Tibial artery (tissue), 4 donors: ENCODE measurements at regions not wholly inside any gene's neighbourhood (a gene's known extent, or its start where the extent isn't known, plus 50 kb on each side); places are given as distances from the start of the nearest gene placed in this dataset.

Source experiments
- DNase-seq, 2 donors: peaks; one replicate each; pipeline ENCODE4 v3.0.0-alpha.2; 2019
- H3K27ac ChIP-seq, 2 donors: fragments of 200-600 bp; sonication (generic) in 1 of 2; 1 replicate in 1 of 2; 2 replicates in 1 of 2; pipeline ENCODE4 v1.5.1; 2018 to 2019; ENCODE audit warnings: mild to moderate bottlenecking in 1 of 2
- H3K27me3 ChIP-seq, 2 donors: fragments of 200-600 bp; sonication (generic) in 1 of 2; one replicate each; pipeline versions ENCODE4 v1.5.1 to v1.6.0; 2016 to 2019
- H3K36me3 ChIP-seq, 3 donors: fragments of 200-600 bp; sonication (generic) in 2 of 3; one replicate each; pipeline ENCODE4 v1.5.1; 2016 to 2019; ENCODE audit warnings: mild to moderate bottlenecking in 2 of 3
- H3K4me1 ChIP-seq, 4 donors: fragments of 200-600 bp; sonication (generic) in 2 of 4; 1 replicate in 3 of 4; 2 replicates in 1 of 4; pipeline ENCODE4 v1.5.1; 2016 to 2019
- H3K4me3 ChIP-seq, 2 donors: fragments of 200-600 bp; sonication (generic) in 1 of 2; 1 replicate in 1 of 2; 2 replicates in 1 of 2; pipeline ENCODE4 v1.5.1; 2018 to 2019; ENCODE audit warnings: mild to moderate bottlenecking in 2 of 2
- H3K9me3 ChIP-seq, 3 donors: fragments of 200-600 bp; sonication (generic) in 1 of 3; one replicate each; pipeline ENCODE4 v1.5.1; 2016 to 2019
- intact Hi-C: fragments of 100-400 bp; cut with DNase I; formaldehyde crosslinking; loops from one replicate; pipeline ENCODE4 v1.15.0; 2023; ENCODE audit warnings: low total_unique reads
- TF ChIP-seq, protein P1 (sequence below), 2 experiments: fragments of 200-600 bp in 1 of 2; fragments of 450-650 bp in 1 of 2; IDR thresholded peaks; one replicate each; pipeline ENCODE4 v1.5.1; 2017 to 2019; ENCODE audit warnings: antibody characterized with exemption in 2 of 2, mild to moderate bottlenecking in 1 of 2, moderate library complexity in 1 of 2

DNA sequence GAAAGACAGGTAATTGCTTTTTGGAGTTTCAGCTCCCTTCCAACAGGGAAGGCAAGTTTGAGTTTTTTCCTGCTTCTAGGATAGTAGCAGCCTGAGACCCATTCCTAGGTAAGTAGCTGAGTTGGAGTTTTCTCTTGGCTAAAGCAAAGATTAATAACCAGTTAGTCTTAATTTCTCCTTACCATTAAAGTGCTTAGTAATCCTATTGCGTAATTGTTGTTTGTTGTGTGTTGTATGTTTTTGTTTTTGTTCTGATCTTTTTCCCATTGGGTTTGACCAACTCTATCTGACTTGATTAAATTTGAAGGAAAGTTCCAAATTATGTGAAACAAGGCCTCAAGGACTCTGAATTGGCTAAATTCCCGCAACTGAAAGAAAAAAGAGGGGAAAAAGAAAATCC, 83.5 kb downstream of the TBX22 start:
- Histone ChIP-seq H3K27me3 (no peaks in the 10 kb centered on the region), H3K36me3 (no peaks in the 10 kb centered on the region), H3K27ac (no peak overlapping the region), H3K4me1 (no peaks in the 10 kb centered on the region), H3K9me3 (no peaks in the 10 kb centered on the region), H3K4me3 (no peak overlapping the region)
- TF ChIP-seq, protein P1, sequence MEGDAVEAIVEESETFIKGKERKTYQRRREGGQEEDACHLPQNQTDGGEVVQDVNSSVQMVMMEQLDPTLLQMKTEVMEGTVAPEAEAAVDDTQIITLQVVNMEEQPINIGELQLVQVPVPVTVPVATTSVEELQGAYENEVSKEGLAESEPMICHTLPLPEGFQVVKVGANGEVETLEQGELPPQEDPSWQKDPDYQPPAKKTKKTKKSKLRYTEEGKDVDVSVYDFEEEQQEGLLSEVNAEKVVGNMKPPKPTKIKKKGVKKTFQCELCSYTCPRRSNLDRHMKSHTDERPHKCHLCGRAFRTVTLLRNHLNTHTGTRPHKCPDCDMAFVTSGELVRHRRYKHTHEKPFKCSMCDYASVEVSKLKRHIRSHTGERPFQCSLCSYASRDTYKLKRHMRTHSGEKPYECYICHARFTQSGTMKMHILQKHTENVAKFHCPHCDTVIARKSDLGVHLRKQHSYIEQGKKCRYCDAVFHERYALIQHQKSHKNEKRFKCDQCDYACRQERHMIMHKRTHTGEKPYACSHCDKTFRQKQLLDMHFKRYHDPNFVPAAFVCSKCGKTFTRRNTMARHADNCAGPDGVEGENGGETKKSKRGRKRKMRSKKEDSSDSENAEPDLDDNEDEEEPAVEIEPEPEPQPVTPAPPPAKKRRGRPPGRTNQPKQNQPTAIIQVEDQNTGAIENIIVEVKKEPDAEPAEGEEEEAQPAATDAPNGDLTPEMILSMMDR (IDR thresholded peaks at IDR 0.05), result no peak
- intact Hi-C loops, result no loop called here
- no peak for DNase-seq

DNA sequence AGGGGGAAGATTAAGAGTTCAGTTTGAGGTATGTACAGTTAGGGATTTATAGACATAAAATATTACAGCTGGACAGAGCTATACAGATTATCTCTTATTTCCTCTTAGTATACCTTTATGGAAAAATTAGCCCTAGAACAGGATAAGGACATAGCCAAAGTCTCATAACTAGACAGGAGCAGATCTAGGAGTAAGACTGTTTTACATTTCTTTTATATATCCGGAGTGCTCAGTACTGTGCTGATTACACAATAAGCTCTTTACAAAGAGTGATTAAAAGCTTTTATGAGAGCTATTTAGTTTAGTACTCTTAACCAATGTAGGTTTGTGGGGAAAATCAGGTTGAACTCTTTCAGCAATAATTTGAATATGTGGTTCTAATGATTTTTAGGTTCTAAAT, 105.8 kb downstream of the TBX22 start:
- H3K9me3 ChIP-seq, result no peaks in the 10 kb centered on the region
- no peaks in the 10 kb centered on the region for H3K36me3 ChIP-seq
- intact Hi-C loops, result no loop called here
- H3K27ac ChIP-seq, result no peak overlapping the region
- DNase-seq, result no peak
- no peaks in the 10 kb centered on the region for H3K4me1 ChIP-seq
- no peak overlapping the region for H3K4me3 ChIP-seq
- TF ChIP-seq, protein P1 (IDR thresholded peaks at IDR 0.05), result no peak
- H3K27me3 ChIP-seq, result no peaks in the 10 kb centered on the region

DNA sequence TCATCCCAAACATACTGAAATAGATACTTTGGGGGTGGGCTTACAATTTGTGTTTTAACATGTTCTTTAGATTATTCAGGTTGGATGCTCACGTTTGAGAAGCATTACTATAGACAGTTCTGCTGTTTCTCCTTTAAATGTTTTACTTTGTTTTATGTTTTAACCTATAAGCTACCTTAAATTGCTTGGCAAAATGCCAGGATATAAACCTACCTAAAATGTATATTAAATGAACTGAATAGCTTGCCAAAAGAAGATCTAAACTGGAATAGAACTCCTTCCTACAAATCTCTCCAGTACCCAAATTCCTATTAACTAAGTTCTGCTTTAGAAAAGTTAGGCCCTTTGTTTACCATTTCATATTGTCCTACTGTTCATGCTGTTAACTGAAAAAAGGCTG, 124.4 kb downstream of the TBX22 start:
- peaks cover 0 to 2% (median 0%) of the 10 kb centered on the region in 3 donors for H3K9me3 ChIP-seq
- intact Hi-C loops, result no loop called here

DNA sequence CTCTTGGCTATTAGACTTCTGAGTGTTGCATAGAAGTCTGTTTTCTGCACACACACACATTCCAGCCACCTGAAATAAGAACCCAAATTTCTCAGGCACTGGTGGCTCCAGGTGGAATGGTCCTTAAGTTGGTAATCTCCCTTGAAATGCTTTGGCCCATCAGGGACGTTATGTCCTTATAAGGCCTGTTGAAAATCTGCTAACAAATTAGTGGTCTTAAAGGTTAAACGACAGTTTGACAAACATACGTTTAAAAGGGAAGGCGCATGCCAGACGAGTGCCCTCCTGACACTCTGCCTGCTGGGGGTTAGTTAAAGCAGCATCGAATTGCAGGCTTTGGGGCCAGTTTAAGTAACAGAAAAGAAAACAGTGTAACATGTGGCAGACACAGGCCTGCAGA, 125.0 kb downstream of the TBX22 start:
- H3K9me3 ChIP-seq, result no peaks in the 10 kb centered on the region
- TF ChIP-seq, protein P1 (IDR thresholded peaks at IDR 0.05), result no peak

More for the DNA sequence above, 124.4 kb downstream of the TBX22 start:
- no peaks in the 10 kb centered on the region for H3K27me3 ChIP-seq
- no peak for DNase-seq
- no peaks in the 10 kb centered on the region for H3K36me3 ChIP-seq
- H3K27ac ChIP-seq, result no peak overlapping the region
- TF ChIP-seq, protein P1 (IDR thresholded peaks at IDR 0.05), result no peak
- no peaks in the 10 kb centered on the region for H3K4me1 ChIP-seq
- no peak overlapping the region for H3K4me3 ChIP-seq

DNA sequence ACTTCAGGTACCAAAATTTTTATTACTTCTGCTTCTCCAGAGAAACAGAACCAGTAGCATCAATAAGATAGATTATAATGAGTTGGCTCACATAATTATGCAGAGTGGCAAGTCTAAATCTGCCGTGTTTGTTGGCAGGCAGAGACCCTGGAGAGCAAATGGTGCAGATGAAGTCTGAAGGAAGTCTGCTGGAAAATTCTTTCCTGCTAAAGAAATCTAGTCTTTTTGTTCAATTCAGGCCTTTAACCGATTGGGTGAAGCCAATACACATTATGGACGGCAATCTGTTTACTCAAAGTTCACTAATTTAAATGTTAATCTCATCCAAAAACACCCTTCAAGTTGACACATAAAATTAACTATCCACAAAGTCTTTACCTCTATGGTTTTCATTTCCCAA, 156.0 kb downstream of the TBX22 start:
- intact Hi-C loops, result no loop called here
- no peaks in the 10 kb centered on the region for H3K4me1 ChIP-seq
- no peak overlapping the region for H3K4me3 ChIP-seq
- H3K9me3 ChIP-seq, result no peaks in the 10 kb centered on the region
- TF ChIP-seq, protein P1 (IDR thresholded peaks at IDR 0.05), result no peak
- DNase-seq, result no peak
- no peak overlapping the region for H3K27ac ChIP-seq
- H3K27me3 ChIP-seq, result no peaks in the 10 kb centered on the region
- no peaks in the 10 kb centered on the region for H3K36me3 ChIP-seq

More for the DNA sequence above, 125.0 kb downstream of the TBX22 start:
- Histone ChIP-seq H3K27me3 (no peaks in the 10 kb centered on the region), H3K27ac (no peak overlapping the region), H3K4me1 (no peaks in the 10 kb centered on the region), H3K36me3 (no peaks in the 10 kb centered on the region), H3K4me3 (no peak overlapping the region)
- DNase-seq, result no peak
- intact Hi-C loops, result no loop called here

DNA sequence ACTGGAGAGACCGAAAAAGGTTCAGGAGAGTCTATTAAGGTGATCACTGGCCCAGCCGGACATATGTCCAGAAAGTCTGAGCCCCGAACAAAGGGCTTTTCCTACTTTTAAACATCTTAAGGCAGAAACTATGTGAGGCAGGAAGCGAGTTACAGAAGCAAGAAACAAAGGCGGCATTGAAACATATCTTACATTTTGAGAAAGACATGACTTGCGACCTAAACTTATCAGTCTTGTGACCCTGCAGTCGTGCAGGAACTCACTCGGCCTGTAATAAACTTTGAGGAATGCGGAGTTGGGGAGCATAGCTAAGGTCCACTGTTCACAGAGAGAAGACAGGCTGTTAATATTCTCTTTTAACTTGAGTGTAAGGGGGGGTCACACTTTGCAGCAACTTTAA, 158.7 kb downstream of the TBX22 start:
- H3K4me3 ChIP-seq, result no peak overlapping the region
- no peaks in the 10 kb centered on the region for H3K4me1 ChIP-seq
- H3K27me3 ChIP-seq, result no peaks in the 10 kb centered on the region
- H3K36me3 ChIP-seq, result no peaks in the 10 kb centered on the region
- no peak overlapping the region for H3K27ac ChIP-seq
- no peaks in the 10 kb centered on the region for H3K9me3 ChIP-seq
- TF ChIP-seq, protein P1 (IDR thresholded peaks at IDR 0.05), result no peak
- intact Hi-C loops, result no loop called here
- DNase-seq, result no peak
